Endodermal cell (in vitro differentiated cells): ENCODE measurements at regions not wholly inside any gene's neighbourhood (a gene's known extent, or its start where the extent isn't known, plus 50 kb on each side); places are given as distances from the start of the nearest gene placed in this dataset.

Experiments used
- DNase-seq: peaks from one replicate; pipeline ENCODE4 v3.0.0-alpha.2; 2017
- H3K27ac ChIP-seq: 2 replicates; pipeline ENCODE4 v1.5.1; 2013; ENCODE audit warnings: mild to moderate bottlenecking, low read depth, low read length, moderate library complexity
- H3K27me3 ChIP-seq: 2 replicates; pipeline ENCODE4 v1.6.1; 2013; ENCODE audit warnings: mild to moderate bottlenecking, low read length, moderate library complexity; ENCODE audit not compliant: insufficient read depth, control insufficient read depth, poor library complexity, severe bottlenecking
- H3K36me3 ChIP-seq: 2 replicates; pipeline ENCODE4 v1.7.0; 2013; ENCODE audit warnings: mild to moderate bottlenecking, low read length, moderate library complexity; ENCODE audit not compliant: control insufficient read depth, insufficient read depth
- H3K4me1 ChIP-seq: one replicate; pipeline ENCODE4 v1.7.0; 2013; ENCODE audit warnings: low read length; ENCODE audit not compliant: control insufficient read depth, insufficient read depth
- H3K4me3 ChIP-seq: 2 replicates; pipeline ENCODE4 v1.5.1; 2013; ENCODE audit warnings: mild to moderate bottlenecking, low read length, moderate library complexity
- H3K9ac ChIP-seq: 2 replicates; pipeline ENCODE4 v1.6.1; 2013; ENCODE audit warnings: mild to moderate bottlenecking, low read length, moderate library complexity; ENCODE audit not compliant: poor library complexity, severe bottlenecking; ENCODE audit errors: extremely low read depth
- H3K9me3 ChIP-seq: 2 replicates; pipeline ENCODE4 v1.6.1; 2013; ENCODE audit warnings: mild to moderate bottlenecking, low read length, moderate library complexity; ENCODE audit not compliant: control insufficient read depth
- H3K27ac Mint-ChIP-seq: 2 replicates; pipeline ENCODE4 v1.8.0; 2020; ENCODE audit warnings: mixed read lengths
- H3K27me3 Mint-ChIP-seq: 2 replicates; pipeline ENCODE4 v1.8.0; 2021; ENCODE audit warnings: mild to moderate bottlenecking, mixed read lengths; ENCODE audit not compliant: insufficient read depth
- H3K36me3 Mint-ChIP-seq: 2 replicates; pipeline ENCODE4 v1.8.0; 2020; ENCODE audit warnings: low read depth, mixed read lengths
- H3K4me1 Mint-ChIP-seq: 2 replicates; pipeline ENCODE4 v1.8.0; 2020; ENCODE audit warnings: mixed read lengths
- H3K4me3 Mint-ChIP-seq: 2 replicates; pipeline ENCODE4 v1.8.0; 2020; ENCODE audit warnings: mild to moderate bottlenecking, moderate library complexity, mixed read lengths
- H3K9me3 Mint-ChIP-seq: 2 replicates; pipeline ENCODE4 v1.8.0; 2020; ENCODE audit warnings: mild to moderate bottlenecking, mixed read lengths
- CTCF ChIP-seq: fragments of 200-600 bp; sonication (generic); conservative IDR thresholded peaks from 2 replicates; pipeline ENCODE4 v1.5.0; 2021; ENCODE audit warnings: antibody characterized with exemption, mild to moderate bottlenecking
- WGBS, 2 experiments: methylation state at CpG; one replicate each; pipeline versions ENCODE4 v1.1.5 to v1.1.7; 2013; ENCODE audit warnings: missing lambda C conversion rate in 2 of 2, mixed read lengths in 1 of 2; ENCODE audit not compliant: insufficient coverage in 1 of 2, insufficient read length in 1 of 2; 5-methylcytosine and 5-hydroxymethylcytosine counted together

- 85% methylated on average over 2 of the region's 2 CpGs; no CpG with 5 or more reads in 1 of the 2 experiments for WGBS, 2 experiments
Measured at GRCh38 chr13:74929436-74929835, 552.5 kb downstream of the TBC1D4 start.

GRCh38 chr13:74927823-74928222 lies 554.1 kb downstream of the TBC1D4 start:
- no peak for TF ChIP-seq CTCF
- WGBS, 2 experiments = 50% methylated on average over 1 of the region's 1 CpG; no CpG with 5 or more reads in 1 of the 2 experiments

More at GRCh38 chr13:74929436-74929835, 552.5 kb downstream of the TBC1D4 start:
- Mint-ChIP-seq H3K27me3 (no peaks in the 10 kb centered on the region), H3K27ac (no peak overlapping the region), H3K4me1 (no peaks in the 10 kb centered on the region), H3K4me3 (no peak overlapping the region), H3K9me3 (peaks cover 3% of the 10 kb centered on the region), H3K36me3 (no peaks in the 10 kb centered on the region)
- H3K9me3 ChIP-seq = no peaks in the 10 kb centered on the region
- TF ChIP-seq CTCF = no peak
- DNase-seq = no peak
- H3K36me3 ChIP-seq = no peaks in the 10 kb centered on the region
- H3K4me1 ChIP-seq = no peaks in the 10 kb centered on the region
- no peak overlapping the region for H3K27ac ChIP-seq
- no peak overlapping the region for H3K9ac ChIP-seq
- H3K4me3 ChIP-seq = no peak overlapping the region
- no peaks in the 10 kb centered on the region for H3K27me3 ChIP-seq

GRCh38 chr13:74922963-74923362 lies 559.0 kb downstream of the TBC1D4 start:
- WGBS, 2 experiments = 95 to 100% methylated on average over 1 to 2 of the region's 2 CpGs
- H3K27ac Mint-ChIP-seq = no peak overlapping the region
- TF ChIP-seq CTCF = no peak

More at GRCh38 chr13:74927823-74928222, 554.1 kb downstream of the TBC1D4 start:
- Histone ChIP-seq H3K27ac (no peak overlapping the region), H3K9ac (no peak overlapping the region), H3K36me3 (no peaks in the 10 kb centered on the region), H3K4me1 (no peaks in the 10 kb centered on the region), H3K9me3 (peaks cover 5% of the 10 kb centered on the region), H3K27me3 (no peaks in the 10 kb centered on the region), H3K4me3 (no peak overlapping the region)
- Mint-ChIP-seq H3K4me1 (no peaks in the 10 kb centered on the region), H3K4me3 (no peak overlapping the region), H3K27me3 (no peaks in the 10 kb centered on the region), H3K36me3 (no peaks in the 10 kb centered on the region), H3K9me3 (peaks cover 7% of the 10 kb centered on the region), H3K27ac (no peak overlapping the region)
- no peak for DNase-seq

More at GRCh38 chr13:74922963-74923362, 559.0 kb downstream of the TBC1D4 start:
- peaks cover 5% of the 10 kb centered on the region for H3K9me3 Mint-ChIP-seq
- H3K9ac ChIP-seq = no peak overlapping the region
- H3K27ac ChIP-seq = no peak overlapping the region
- no peak overlapping the region for H3K4me3 Mint-ChIP-seq
- H3K4me3 ChIP-seq = no peak overlapping the region
- peaks cover 16% of the 10 kb centered on the region for H3K9me3 ChIP-seq
- no peaks in the 10 kb centered on the region for H3K4me1 ChIP-seq
- peaks cover 16% of the 10 kb centered on the region for H3K4me1 Mint-ChIP-seq
- no peaks in the 10 kb centered on the region for H3K36me3 ChIP-seq
- no peaks in the 10 kb centered on the region for H3K36me3 Mint-ChIP-seq
- no peaks in the 10 kb centered on the region for H3K27me3 Mint-ChIP-seq
- no peak for DNase-seq
- H3K27me3 ChIP-seq = no peaks in the 10 kb centered on the region
